ENCODE measurements at regions not wholly inside any gene's neighbourhood (a gene's known extent, or its start where the extent isn't known, plus 50 kb on each side); places are given as distances from the start of the nearest gene placed in this dataset.

GRCh38 chr6:149234051-149234962 is 83.2 kb upstream of the TAB2 start:
- no peak for TF ChIP-seq POLR2AphosphoS5 (IDR thresholded peaks at IDR 0.05)
- H3K27me3 ChIP-seq (replicated peaks; ENCODE audit: insufficient read depth), result no peaks in the 10 kb centered on the region
- WGBS, result 47% methylated on average over 7 of the region's 7 CpGs
- DNase-seq (ENCODE audit: low spot score), result no peak
- H3K36me3 ChIP-seq, result no peaks in the 10 kb centered on the region
- H3K4me3 ChIP-seq, result no peak overlapping the region
- no peak overlapping the region for H3K27ac ChIP-seq
- intact Hi-C loops (cut with DNase I), result no loop called here
- H3K9me3 ChIP-seq, result no peaks in the 10 kb centered on the region
- peaks cover 2% of the 10 kb centered on the region for H3K4me1 ChIP-seq (replicated peaks)

DNA sequence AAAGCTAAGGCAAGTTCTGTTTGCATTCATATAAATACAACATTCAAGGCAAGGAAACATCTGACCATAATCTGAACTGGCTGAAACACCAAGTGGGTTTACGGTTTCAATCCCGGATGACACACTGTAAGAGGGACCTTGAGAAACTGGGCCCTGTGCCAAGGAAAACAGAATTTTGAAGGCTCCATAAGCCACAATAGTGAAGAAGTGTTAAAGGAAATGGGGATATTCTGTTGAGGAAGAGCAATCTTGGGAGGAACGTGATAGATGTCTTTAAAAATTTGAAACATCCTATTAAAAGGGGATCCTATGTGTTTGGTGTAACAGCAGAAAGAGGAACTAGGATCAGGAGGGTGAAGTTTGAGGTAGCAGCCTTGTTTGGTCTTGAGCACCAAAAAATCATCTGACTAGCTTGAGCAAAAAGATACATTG is 82.4 kb upstream of the TAB2 start:
- Histone ChIP-seq H3K27me3 (replicated peaks; ENCODE audit: insufficient read depth) (no peaks in the 10 kb centered on the region), H3K9me3 (no peaks in the 10 kb centered on the region), H3K4me3 (no peak overlapping the region), H3K4me1 (replicated peaks) (peaks cover 2% of the 10 kb centered on the region), H3K27ac (no peak overlapping the region), H3K36me3 (no peaks in the 10 kb centered on the region)
- 23% methylated on average over 3 of the region's 3 CpGs for WGBS
- intact Hi-C loops (cut with DNase I), result no loop called here
- no peak for DNase-seq (ENCODE audit: low spot score)
- TF ChIP-seq POLR2A (IDR thresholded peaks at IDR 0.05) (no peak), POLR2AphosphoS5 (IDR thresholded peaks at IDR 0.05) (no peak)
- TF ChIP-seq, protein P1, sequence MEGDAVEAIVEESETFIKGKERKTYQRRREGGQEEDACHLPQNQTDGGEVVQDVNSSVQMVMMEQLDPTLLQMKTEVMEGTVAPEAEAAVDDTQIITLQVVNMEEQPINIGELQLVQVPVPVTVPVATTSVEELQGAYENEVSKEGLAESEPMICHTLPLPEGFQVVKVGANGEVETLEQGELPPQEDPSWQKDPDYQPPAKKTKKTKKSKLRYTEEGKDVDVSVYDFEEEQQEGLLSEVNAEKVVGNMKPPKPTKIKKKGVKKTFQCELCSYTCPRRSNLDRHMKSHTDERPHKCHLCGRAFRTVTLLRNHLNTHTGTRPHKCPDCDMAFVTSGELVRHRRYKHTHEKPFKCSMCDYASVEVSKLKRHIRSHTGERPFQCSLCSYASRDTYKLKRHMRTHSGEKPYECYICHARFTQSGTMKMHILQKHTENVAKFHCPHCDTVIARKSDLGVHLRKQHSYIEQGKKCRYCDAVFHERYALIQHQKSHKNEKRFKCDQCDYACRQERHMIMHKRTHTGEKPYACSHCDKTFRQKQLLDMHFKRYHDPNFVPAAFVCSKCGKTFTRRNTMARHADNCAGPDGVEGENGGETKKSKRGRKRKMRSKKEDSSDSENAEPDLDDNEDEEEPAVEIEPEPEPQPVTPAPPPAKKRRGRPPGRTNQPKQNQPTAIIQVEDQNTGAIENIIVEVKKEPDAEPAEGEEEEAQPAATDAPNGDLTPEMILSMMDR (IDR thresholded peaks at IDR 0.05), result no peak

DNA sequence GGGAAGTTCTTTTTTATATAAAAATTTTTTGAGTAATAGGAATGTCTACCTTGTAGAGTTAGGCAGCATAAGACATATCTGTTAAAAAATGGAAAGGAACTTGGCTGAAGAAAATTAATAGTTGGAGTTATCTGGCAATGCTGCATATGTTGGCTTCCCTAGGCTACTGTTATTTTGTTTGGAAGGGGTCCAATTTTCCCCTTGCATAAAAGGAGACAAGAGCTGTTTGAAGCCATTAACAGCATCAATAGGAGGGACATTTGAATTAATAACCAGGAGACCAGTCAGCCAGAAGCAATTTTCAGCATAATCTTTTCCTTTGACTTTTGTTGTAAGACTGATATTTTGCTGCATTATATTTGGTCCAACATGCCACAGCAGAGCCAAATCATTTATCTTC is 80.9 kb upstream of the TAB2 start:
- no peak overlapping the region for H3K4me3 ChIP-seq
- H3K36me3 ChIP-seq, result no peaks in the 10 kb centered on the region
- no peaks in the 10 kb centered on the region for H3K4me1 ChIP-seq (replicated peaks)
- intact Hi-C loops (cut with DNase I), result no loop called here
- H3K9me3 ChIP-seq, result no peaks in the 10 kb centered on the region
- TF ChIP-seq POLR2A (IDR thresholded peaks at IDR 0.05) (no peak), POLR2AphosphoS5 (IDR thresholded peaks at IDR 0.05) (no peak)
- TF ChIP-seq, protein P1 (IDR thresholded peaks at IDR 0.05), result no peak
- H3K27me3 ChIP-seq (replicated peaks; ENCODE audit: insufficient read depth), result no peaks in the 10 kb centered on the region
- no peak overlapping the region for H3K27ac ChIP-seq
- DNase-seq (ENCODE audit: low spot score), result no peak

DNA sequence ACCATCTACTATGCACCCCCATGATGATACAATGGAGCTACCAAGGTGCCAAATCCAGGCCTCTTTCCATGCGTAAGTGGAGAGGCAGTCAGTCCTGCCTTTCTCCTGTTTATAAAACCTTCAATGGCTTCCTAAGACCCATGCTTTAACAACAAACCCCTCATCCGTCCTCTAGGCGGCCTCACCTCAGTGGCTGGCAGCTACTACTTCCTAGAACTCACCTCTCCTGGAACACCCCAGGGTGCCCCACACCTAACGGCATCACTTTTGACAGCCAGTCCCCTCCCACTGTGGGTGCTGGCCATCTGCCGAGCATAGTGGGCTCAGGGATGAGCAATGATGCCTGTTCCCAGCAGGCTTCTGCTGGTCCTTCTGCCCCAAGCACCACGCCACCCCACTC is 80.0 kb upstream of the TAB2 start:
- no peaks in the 10 kb centered on the region for H3K27me3 ChIP-seq (replicated peaks; ENCODE audit: insufficient read depth)
- no peak for DNase-seq (ENCODE audit: low spot score)
- H3K36me3 ChIP-seq, result no peaks in the 10 kb centered on the region
- no peak overlapping the region for H3K4me3 ChIP-seq
- intact Hi-C loops (cut with DNase I), result no loop called here
- no peaks in the 10 kb centered on the region for H3K4me1 ChIP-seq (replicated peaks)
- no peak overlapping the region for H3K27ac ChIP-seq
- 96% methylated on average over 6 of the region's 6 CpGs for WGBS
- H3K9me3 ChIP-seq, result no peaks in the 10 kb centered on the region
- TF ChIP-seq POLR2AphosphoS5 (IDR thresholded peaks at IDR 0.05) (no peak), POLR2A (IDR thresholded peaks at IDR 0.05) (no peak)
- TF ChIP-seq, protein P1 (IDR thresholded peaks at IDR 0.05), result no peak

- Histone ChIP-seq H3K36me3 (no peaks in the 10 kb centered on the region), H3K4me3 (no peak overlapping the region), H3K27ac (peak overlapping the region in 1 of 2 donors; percentile 16), H3K4me1 (replicated peaks) (no peaks in the 10 kb centered on the region), H3K9me3 (no peaks in the 10 kb centered on the region), H3K27me3 (replicated peaks; ENCODE audit: insufficient read depth) (no peaks in the 10 kb centered on the region)
- 81% methylated on average over 6 of the region's 6 CpGs for WGBS
- intact Hi-C loops (cut with DNase I), result no loop called here
- DNase-seq (ENCODE audit: low spot score), result no peak
- TF ChIP-seq, protein P1 (IDR thresholded peaks at IDR 0.05), result no peak
- no peak for TF ChIP-seq POLR2AphosphoS5 (IDR thresholded peaks at IDR 0.05)
- no peak for TF ChIP-seq POLR2A (IDR thresholded peaks at IDR 0.05)
These were observed 77.8 kb upstream of the TAB2 start for GRCh38 chr6:149239573-149240209.
